ENCODE measurements at regions not wholly inside any gene's neighbourhood (a gene's known extent, or its start where the extent isn't known, plus 50 kb on each side); places are given as distances from the start of the nearest gene placed in this dataset.

DNA sequence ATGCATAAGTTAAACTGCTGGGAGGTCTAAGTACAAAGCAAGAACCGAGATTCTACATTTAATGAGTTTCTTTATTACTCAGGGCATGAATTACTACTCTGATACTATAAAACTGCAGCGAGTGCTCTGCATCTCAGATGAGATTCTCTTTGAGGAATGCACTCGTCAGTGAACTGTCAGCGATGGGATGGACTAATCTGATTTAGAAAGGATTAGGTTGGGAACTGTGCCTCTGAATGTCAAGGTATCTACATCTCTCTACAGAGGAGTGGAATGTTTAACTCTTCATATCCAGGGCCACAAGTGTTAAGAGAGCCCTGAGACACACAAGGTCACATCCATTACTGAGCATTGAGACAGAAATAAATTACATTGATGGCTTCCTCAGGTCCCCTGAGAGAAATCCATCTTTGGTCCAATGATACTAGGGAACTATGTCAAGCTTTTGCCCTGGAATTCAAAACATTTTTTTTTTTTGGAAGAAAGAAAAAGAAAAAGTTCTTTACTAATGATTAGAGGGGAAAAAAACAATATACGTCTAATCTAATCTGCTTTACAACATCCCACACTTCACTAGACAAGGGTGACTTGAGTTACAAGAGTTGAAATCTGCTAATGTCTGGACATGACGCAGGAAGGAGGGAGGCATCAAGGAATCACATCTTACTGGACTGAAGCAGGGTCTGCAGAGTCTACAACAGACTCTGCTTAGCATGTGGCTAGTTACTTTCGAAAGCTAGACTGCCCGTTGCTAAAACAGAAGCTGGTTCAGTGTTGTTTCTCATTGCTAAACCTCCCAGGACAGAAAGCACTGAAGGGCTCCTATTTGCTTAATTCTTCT, 270.0 kb upstream of the TLE4 start:
- DNase-seq: no peak

DNA sequence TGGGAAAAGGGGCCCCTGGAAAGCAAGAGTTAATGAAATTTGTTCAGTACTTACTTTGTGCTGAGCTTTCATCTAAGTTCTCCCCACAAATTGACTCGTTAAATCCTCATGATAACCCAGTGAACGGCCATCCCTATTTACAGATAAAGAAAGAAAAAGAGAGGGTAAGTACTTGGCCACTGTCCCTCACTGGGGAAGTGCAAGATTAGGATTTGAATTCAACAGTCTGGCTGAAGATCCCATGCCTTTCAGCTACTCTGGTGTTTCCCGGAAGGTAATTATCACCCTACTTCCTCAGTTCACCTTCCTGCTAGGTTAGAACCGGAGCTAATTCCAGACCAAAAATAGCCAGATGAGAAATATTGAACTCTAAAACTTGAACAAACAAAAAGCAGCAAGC, 269.2 kb upstream of the TLE4 start:
- DNase-seq: no peak

GRCh38 chr9:79308012-79308411, 263.8 kb upstream of the TLE4 start:
- no peak for DNase-seq

- no peak for DNase-seq
Observed at GRCh38 chr9:79312686-79313421, 258.9 kb upstream of the TLE4 start.

GRCh38 chr9:79325501-79325900, 246.3 kb upstream of the TLE4 start:
- DNase-seq: no peak

DNA sequence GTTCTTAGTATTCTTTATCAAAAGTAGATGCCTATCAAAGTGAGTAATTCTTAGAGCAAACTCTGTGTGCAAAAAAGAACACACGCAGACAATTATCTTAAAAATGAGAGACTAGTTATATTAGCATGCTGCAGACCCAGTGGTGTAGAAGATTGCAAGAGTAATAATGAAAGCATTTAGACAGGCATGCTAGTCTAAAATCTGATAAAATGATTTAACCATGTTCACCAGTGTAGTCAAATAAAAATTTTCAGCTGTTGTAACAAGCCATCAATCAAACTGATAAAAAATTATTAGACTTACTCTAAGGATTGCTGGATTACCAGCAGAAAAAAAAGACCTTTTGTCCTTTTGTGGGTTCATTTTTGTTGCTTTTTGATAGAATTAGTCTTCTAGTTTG, 241.9 kb upstream of the TLE4 start:
- no peak for DNase-seq

- DNase-seq: no peak
Observed at GRCh38 chr9:79334001-79334400, 237.8 kb upstream of the TLE4 start.

GRCh38 chr9:79334711-79335110, 237.1 kb upstream of the TLE4 start:
- DNase-seq: no peak

GRCh38 chr9:79335987-79336386, 235.8 kb upstream of the TLE4 start:
- no peak for DNase-seq

DNA sequence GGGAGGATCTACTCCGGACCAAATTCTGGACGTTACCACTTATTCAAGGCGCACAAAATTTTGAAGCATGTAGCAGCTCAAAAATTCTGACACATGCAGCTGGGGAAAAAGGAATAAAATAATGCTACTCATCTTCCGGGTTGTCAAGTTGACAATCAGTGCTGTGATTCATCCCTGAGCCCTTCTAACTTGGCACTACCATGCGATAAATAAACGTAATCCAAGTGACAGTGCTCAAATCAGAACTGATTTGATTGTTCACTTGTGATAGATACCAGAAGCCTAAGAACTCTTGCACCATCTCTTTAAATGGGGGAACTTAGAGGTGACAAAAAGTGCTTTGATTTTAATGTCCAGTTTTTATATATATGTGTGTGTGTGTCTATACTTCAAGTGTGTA, 230.2 kb upstream of the TLE4 start:
- DNase-seq: no peak

- no peak for DNase-seq
Observed at GRCh38 chr9:79346350-79347020, 225.3 kb upstream of the TLE4 start.

DNA sequence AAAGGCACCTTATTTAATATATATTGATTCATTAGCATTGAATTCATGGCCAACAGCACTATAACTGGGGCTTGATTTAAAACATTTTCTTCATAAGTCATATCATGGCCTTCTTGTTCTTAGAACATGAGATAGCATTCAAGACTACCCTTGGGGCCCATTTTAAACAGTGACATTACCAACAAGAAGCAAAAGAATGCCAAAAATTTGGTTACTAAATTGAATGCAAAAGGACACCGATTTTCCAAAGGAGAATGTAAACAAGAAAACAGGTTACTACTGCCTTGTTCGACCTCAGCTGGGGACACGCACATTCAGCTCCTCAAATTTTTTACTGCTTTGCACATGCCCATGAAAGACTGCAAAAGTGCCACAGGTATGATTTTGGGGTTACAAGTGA, 219.4 kb upstream of the TLE4 start:
- no peak for DNase-seq

GRCh38 chr9:79353856-79354520, 217.8 kb upstream of the TLE4 start:
- DNase-seq: no peak

DNA sequence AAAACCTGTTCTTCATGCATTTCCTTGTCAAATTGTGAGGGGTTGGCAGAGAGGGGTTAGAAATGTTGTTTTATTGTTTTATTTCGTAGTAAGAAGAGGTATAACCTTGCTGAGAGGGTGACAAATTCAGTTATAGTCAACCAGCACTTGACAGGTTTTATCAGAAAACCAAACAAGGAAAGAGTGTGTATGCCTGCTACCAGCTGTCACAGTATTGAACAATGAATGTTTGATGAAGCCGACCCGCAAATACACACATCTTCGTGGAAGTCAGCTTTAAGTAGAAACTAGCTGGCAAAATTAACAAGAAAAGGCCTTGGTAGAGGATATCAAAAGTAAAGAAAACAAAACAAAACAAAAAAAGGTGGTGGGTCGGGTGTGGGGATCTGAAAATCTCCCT, 214.6 kb upstream of the TLE4 start:
- no peak for DNase-seq

DNA sequence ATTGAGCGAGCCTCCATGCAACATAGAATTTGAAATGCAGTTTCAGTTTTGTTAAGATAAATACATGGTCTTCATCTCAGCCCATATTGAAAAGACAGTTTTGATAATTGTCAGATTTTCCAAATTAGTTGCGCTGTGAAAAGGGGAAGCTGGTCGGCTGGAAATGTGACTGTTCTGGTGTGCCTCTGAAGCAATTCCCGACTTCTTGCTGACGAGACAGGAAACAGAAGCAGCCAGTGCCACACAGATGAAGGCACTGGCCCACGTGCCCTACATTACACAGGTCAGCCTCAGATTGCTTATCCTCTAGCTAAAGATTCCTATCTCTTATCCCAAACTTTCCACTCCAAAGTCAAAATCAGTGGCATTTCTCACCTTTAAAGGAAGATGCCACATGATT, 214.1 kb upstream of the TLE4 start:
- DNase-seq: no peak

DNA sequence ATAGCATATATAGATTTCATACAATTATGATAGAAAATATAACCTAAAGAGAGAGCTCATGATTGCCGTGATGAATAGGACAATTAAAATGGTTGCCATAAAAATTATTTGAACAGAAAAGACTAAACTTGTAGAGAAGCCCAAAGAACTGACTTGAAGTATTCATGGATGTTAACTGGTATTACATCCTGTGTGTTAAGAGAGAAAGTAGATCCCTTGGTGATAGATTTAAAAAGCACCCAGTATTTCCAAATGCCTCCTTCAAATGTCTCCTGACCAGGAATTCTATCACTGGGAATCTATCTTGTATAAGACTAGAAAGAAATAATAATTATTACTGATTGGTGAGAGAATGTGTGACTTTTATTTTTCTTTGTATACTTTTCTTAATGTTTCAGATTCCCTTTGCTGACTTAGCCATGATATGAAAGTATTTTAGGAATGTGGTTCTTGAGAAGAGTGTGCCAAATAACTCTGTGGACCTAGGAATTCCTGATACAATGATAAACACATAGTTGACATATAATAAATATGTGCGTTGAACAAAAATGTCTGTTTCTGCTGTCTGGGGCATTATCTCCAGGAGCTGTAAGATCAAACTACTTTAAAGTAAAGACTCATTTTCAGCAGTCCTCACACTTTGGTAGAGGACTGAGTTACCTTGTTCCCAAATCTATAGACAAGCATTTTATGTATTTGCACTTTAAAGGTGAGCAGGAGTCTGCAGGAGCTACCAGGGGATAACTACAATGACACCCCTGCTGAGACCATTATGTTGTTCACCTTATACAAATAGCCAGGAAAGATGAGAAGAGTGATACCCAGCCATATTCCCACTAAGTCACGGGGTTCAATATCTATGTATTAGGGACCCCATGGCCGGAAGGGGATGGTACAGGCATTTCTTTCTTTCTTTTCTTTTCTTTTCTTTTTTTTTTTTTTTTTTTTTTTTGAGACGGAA, 211.1 kb upstream of the TLE4 start:
- DNase-seq: no peak

- no peak for DNase-seq
Observed at GRCh38 chr9:79362100-79363081, 209.4 kb upstream of the TLE4 start.

GRCh38 chr9:79369676-79370075, 202.1 kb upstream of the TLE4 start:
- DNase-seq: no peak

DNA sequence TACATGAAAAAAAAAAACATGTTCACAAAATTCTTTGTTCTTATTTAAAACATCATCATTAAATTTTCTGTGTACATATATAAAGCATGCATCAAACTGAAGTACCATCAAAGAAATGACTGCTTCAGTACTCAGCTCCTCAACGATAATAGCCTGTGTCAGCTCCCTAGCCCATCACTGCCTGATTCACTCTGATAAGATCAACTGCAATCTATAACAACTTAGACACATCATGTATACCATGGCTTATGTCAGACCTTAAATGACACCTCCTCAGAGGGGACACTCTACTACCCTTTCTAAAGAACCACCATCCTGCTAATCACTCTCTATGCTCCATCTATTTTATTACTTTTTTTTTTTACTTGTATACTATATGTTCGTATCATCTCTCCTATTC, 200.5 kb upstream of the TLE4 start:
- no peak for DNase-seq

DNA sequence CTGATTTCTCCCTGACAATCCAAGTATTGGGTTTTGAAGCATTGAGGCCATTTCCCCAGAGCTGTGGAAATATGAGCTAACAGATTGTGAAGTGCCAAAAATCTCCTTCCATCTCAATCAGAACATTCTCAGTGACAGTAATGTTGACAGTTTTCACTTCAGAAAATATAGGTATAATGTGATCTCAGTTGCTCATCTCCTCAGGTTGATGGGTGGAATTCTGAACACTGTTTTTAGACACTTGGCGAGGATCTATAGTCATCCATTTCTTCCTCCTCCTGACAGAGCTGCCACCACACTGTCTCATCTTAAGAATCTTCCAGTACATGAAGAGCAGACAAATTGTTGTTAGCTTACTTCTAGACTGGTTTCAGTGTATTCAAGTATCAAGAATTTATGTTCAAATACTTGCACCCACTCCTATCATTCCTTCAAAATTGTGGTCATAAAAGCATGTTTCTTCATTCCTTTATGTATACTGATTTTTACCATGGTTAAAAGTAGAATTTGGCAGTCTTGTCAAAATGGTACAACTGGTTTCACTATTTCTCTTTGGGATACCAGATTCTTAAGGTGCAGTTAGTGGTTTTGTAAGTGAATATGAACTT, 199.7 kb upstream of the TLE4 start:
- DNase-seq: no peak
